H1 (cell line): ENCODE measurements at regions not wholly inside any gene's neighbourhood (a gene's known extent, or its start where the extent isn't known, plus 50 kb on each side); places are given as distances from the start of the nearest gene placed in this dataset.

Experiments
- CTBP2 ChIP-seq: IDR thresholded peaks from 2 replicates; pipeline ENCODE4 v1.7.0; 2011; ENCODE audit warnings: borderline replicate concordance, mild to moderate bottlenecking, moderate library complexity, mixed read lengths, low read length; ENCODE audit not compliant: insufficient read depth, insufficient read length
- MAFK ChIP-seq: IDR thresholded peaks from 2 replicates; pipeline ENCODE4 v1.6.1; 2012; ENCODE audit warnings: low read depth, mild to moderate bottlenecking, improper control_type of control experiment, low read length
- POLR2AphosphoS5 ChIP-seq: IDR thresholded peaks from 2 replicates; pipeline ENCODE4 v1.6.1; 2011; ENCODE audit warnings: low read depth, low read length
- RAD21 ChIP-seq, 2 experiments: IDR thresholded peaks in 1 of 2; conservative IDR thresholded peaks in 1 of 2; 2 replicates each; pipeline ENCODE4 v1.6.1; 2011; ENCODE audit warnings: low read depth in 2 of 2, low read length in 2 of 2, improper control_type of control experiment in 1 of 2, inconsistent platforms in 1 of 2, mild to moderate bottlenecking in 1 of 2, moderate library complexity in 1 of 2

DNA sequence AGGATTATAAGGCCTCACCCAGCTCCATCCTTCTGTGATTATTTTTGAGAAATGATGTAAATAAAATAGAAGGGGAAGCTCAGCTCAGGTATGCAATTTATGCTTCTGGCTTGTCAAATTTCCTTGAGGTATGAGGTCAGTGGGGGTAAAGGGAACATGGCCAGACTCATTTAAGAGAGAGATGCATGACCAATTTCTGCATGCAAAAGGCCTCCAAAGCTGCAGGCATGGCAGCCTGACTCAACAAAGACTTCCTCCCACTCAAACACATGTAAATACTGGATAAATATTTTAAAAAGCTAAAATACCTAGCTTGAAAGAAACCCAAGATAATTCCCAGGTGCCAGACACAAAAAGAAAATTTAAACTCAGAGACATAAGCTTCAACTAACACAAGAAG, 101.4 kb upstream of the SLC1A3 start (continued):
- no peak for TF ChIP-seq MAFK
- no peak for TF ChIP-seq RAD21 (IDR thresholded peaks at IDR 0.05 in 1 of 2, conservative IDR thresholded peaks at IDR 0.05 in 1 of 2; ENCODE audit: low read depth in 2 of 2, low read length in 2 of 2)
- TF ChIP-seq POLR2AphosphoS5: no peak
- no peak for TF ChIP-seq CTBP2
